Smooth muscle cell (in vitro differentiated cells): ENCODE measurements at regions not wholly inside any gene's neighbourhood (a gene's known extent, or its start where the extent isn't known, plus 50 kb on each side); places are given as distances from the start of the nearest gene placed in this dataset.

Experiments used
- DNase-seq: peaks from one replicate; lab custom pipeline; 2025; ENCODE audit not compliant: unreplicated experiment; lab: John Stamatoyannopoulos, UW
- H2AFZ ChIP-seq: fragments of 200-600 bp; sonication (generic); 2 replicates; pipeline ENCODE4 v1.6.0; 2016; ENCODE audit warnings: antibody characterized with exemption, low read depth, mild to moderate bottlenecking
- H3F3A ChIP-seq: fragments of 200-600 bp; sonication (generic); 2 replicates; pipeline ENCODE4 v1.6.0; 2017; ENCODE audit warnings: antibody characterized with exemption, low read depth
- H3K27ac ChIP-seq: fragments of 200-600 bp; sonication (generic); 2 replicates; pipeline ENCODE4 v1.5.1; 2016; ENCODE audit warnings: low read depth, mild to moderate bottlenecking
- H3K27me3 ChIP-seq: fragments of 200-600 bp; sonication (generic); 2 replicates; pipeline ENCODE4 v1.6.1; 2016; ENCODE audit warnings: low read depth, mild to moderate bottlenecking
- H3K36me3 ChIP-seq: fragments of 200-600 bp; sonication (generic); 2 replicates; pipeline ENCODE4 v1.5.1; 2016; ENCODE audit warnings: low read depth
- H3K4me1 ChIP-seq: fragments of 200-600 bp; sonication (generic); 2 replicates; pipeline ENCODE4 v1.5.1; 2016; ENCODE audit warnings: low read depth
- H3K4me2 ChIP-seq: fragments of 200-600 bp; sonication (generic); 2 replicates; pipeline ENCODE4 v1.6.0; 2016; ENCODE audit warnings: mild to moderate bottlenecking
- H3K4me3 ChIP-seq: fragments of 200-600 bp; sonication (generic); 2 replicates; pipeline ENCODE4 v1.5.1; 2016; ENCODE audit warnings: mild to moderate bottlenecking
- H3K79me2 ChIP-seq: fragments of 200-600 bp; sonication (generic); 2 replicates; pipeline ENCODE4 v1.6.0; 2016; ENCODE audit warnings: low read depth, mild to moderate bottlenecking
- H3K9ac ChIP-seq: fragments of 200-600 bp; sonication (generic); 2 replicates; pipeline ENCODE4 v1.6.0; 2016; ENCODE audit warnings: low read depth
- H3K9me3 ChIP-seq: fragments of 200-600 bp; sonication (generic); replicated peaks from 2 replicates; pipeline ENCODE4 v1.5.1; 2016; ENCODE audit warnings: low read depth
- H4K20me1 ChIP-seq: fragments of 200-600 bp; sonication (generic); 2 replicates; pipeline ENCODE4 v1.6.0; 2016; ENCODE audit warnings: low read depth
- CTCF ChIP-seq: fragments of 200-600 bp; sonication (generic); IDR thresholded peaks from 2 replicates; pipeline ENCODE4 v1.5.1; 2017; ENCODE audit warnings: borderline replicate concordance, mild to moderate bottlenecking, antibody characterized with exemption; ENCODE audit not compliant: insufficient read depth, poor library complexity, severe bottlenecking
- WGBS: methylation state at CpG from one replicate; pipeline ENCODE4 v1.1.7; 2016; ENCODE audit warnings: low lambda C conversion rate; 5-methylcytosine and 5-hydroxymethylcytosine counted together

- H2AFZ ChIP-seq, result no peak overlapping the region
- H3K27ac ChIP-seq, result no peak overlapping the region
- H3K4me3 ChIP-seq, result no peak overlapping the region
- TF ChIP-seq CTCF, result no peak
- peaks cover 8% of the 10 kb centered on the region for H3K4me1 ChIP-seq
- no peaks in the 10 kb centered on the region for H3K36me3 ChIP-seq
- no peaks in the 10 kb centered on the region for H3K9me3 ChIP-seq
- no peak overlapping the region for H3K9ac ChIP-seq
- 94% methylated on average over 3 of the region's 3 CpGs for WGBS
- no peaks in the 10 kb centered on the region for H3K79me2 ChIP-seq
- no peaks in the 10 kb centered on the region for H3K27me3 ChIP-seq
- no peak overlapping the region for H3K4me2 ChIP-seq
- no peaks in the 10 kb centered on the region for H3F3A ChIP-seq
- H4K20me1 ChIP-seq, result no peaks in the 10 kb centered on the region
- no peak for DNase-seq
Observed at GRCh38 chr13:74464670-74465069, 330.5 kb upstream of the KLF12 start.

GRCh38 chr13:74461011-74461410 lies 326.8 kb upstream of the KLF12 start:
- TF ChIP-seq CTCF, result no peak
- Histone ChIP-seq H3K36me3 (no peaks in the 10 kb centered on the region), H3K9ac (no peak overlapping the region), H3K27me3 (no peaks in the 10 kb centered on the region), H3F3A (no peaks in the 10 kb centered on the region), H3K4me1 (peaks cover under 1% of the 10 kb centered on the region), H3K79me2 (no peaks in the 10 kb centered on the region), H4K20me1 (no peaks in the 10 kb centered on the region), H2AFZ (no peak overlapping the region), H3K27ac (no peak overlapping the region), H3K9me3 (no peaks in the 10 kb centered on the region), H3K4me3 (no peak overlapping the region), H3K4me2 (no peak overlapping the region)
- DNase-seq, result no peak
- WGBS, result 96% methylated on average over 2 of the region's 2 CpGs

GRCh38 chr13:74452881-74453280 lies 318.7 kb upstream of the KLF12 start:
- no peaks in the 10 kb centered on the region for H3K36me3 ChIP-seq
- H3K79me2 ChIP-seq, result no peaks in the 10 kb centered on the region
- H3K4me1 ChIP-seq, result no peaks in the 10 kb centered on the region
- no peak for DNase-seq
- H3F3A ChIP-seq, result no peaks in the 10 kb centered on the region
- H3K9ac ChIP-seq, result no peak overlapping the region
- no peak for TF ChIP-seq CTCF
- no peaks in the 10 kb centered on the region for H4K20me1 ChIP-seq
- H3K27me3 ChIP-seq, result no peaks in the 10 kb centered on the region
- no peak overlapping the region for H3K4me2 ChIP-seq
- no peak overlapping the region for H3K27ac ChIP-seq
- H3K9me3 ChIP-seq, result no peaks in the 10 kb centered on the region
- 83% methylated on average over 2 of the region's 2 CpGs for WGBS
- H3K4me3 ChIP-seq, result no peak overlapping the region
- H2AFZ ChIP-seq, result no peak overlapping the region

- Histone ChIP-seq H3K27me3 (no peaks in the 10 kb centered on the region), H3K4me1 (no peaks in the 10 kb centered on the region), H2AFZ (peak overlapping the region; percentile 2), H4K20me1 (no peaks in the 10 kb centered on the region), H3K79me2 (no peaks in the 10 kb centered on the region), H3F3A (no peaks in the 10 kb centered on the region), H3K9me3 (no peaks in the 10 kb centered on the region), H3K9ac (no peak overlapping the region), H3K36me3 (no peaks in the 10 kb centered on the region), H3K4me3 (no peak overlapping the region), H3K4me2 (no peak overlapping the region), H3K27ac (no peak overlapping the region)
- DNase-seq, result no peak
- no peak for TF ChIP-seq CTCF
- WGBS, result 60% methylated on average over 2 of the region's 2 CpGs
Observed at GRCh38 chr13:74452176-74452575, 318.0 kb upstream of the KLF12 start.
